ENCODE measurements at regions not wholly inside any gene's neighbourhood (a gene's known extent, or its start where the extent isn't known, plus 50 kb on each side); places are given as distances from the start of the nearest gene placed in this dataset.

GRCh38 chr1:97976801-97977200, 56.0 kb upstream of the DPYD start:
- no peak overlapping the region for H3K9ac ChIP-seq (ENCODE audit: low read length)
- no peak for ATAC-seq
- no peaks in the 10 kb centered on the region for H3K9me3 ChIP-seq (ENCODE audit: low read length)
- no peaks in the 10 kb centered on the region for H4K20me1 ChIP-seq (ENCODE audit: low read length)
- no peaks in the 10 kb centered on the region for H3K79me2 ChIP-seq (ENCODE audit: low read length)
- intact Hi-C loops (cut with micrococcal nuclease), result no loop called here
- POLR2A ChIA-PET (ENCODE audit: unreplicated experiment), result no interaction called here
- H2AFZ ChIP-seq (ENCODE audit: low read length), result no peak overlapping the region
- no peak overlapping the region for H3K27ac ChIP-seq (ENCODE audit: low read length)
- CTCF ChIA-PET, result no interaction called here
- H3K4me2 ChIP-seq (ENCODE audit: low read length), result no peak overlapping the region
- no peak overlapping the region for H3K4me3 ChIP-seq (ENCODE audit: low read length)
- no peak for DNase-seq
- BruUV-seq (replicated peaks), result no TSS peak
- H3K36me3 ChIP-seq (ENCODE audit: low read depth, low read length), result no peaks in the 10 kb centered on the region
- no peaks in the 10 kb centered on the region for H3F3A ChIP-seq (ENCODE audit: low read length, unreplicated experiment)
- no peaks in the 10 kb centered on the region for H3K9me2 ChIP-seq (replicated peaks; ENCODE audit: low read length)
- no peak for TF ChIP-seq EZH2phosphoT487 (IDR thresholded peaks at IDR 0.05; ENCODE audit: borderline replicate concordance, low read length)
- TF ChIP-seq CTCF (conservative IDR thresholded peaks at IDR 0.05; ENCODE audit: low read depth, low read length), result no peak
- no peak for TF ChIP-seq EZH2 (IDR thresholded peaks at IDR 0.05; ENCODE audit: low read length, unreplicated experiment)
- H3K4me1 ChIP-seq (ENCODE audit: insufficient read depth, low read length), result 0 out of 2 replicates have a peak, but pooled peaks cover 7% of the 10 kb centered on the region
- no peaks in the 10 kb centered on the region for H3K27me3 ChIP-seq (ENCODE audit: low read length)

Small RNA genes in the stretch of these regions (microRNA-seq; reads per million reads assigned to microRNA genes)
- 2.3 reads per million for gene MIR2682 (ENCODE audit: unreplicated experiment)
